ACC112 (cell line): ENCODE measurements at regions not wholly inside any gene's neighbourhood (a gene's known extent, or its start where the extent isn't known, plus 50 kb on each side); places are given as distances from the start of the nearest gene placed in this dataset.
"Not testable (repeated sequence)": the region's sequence is repeated elsewhere in the genome, so short reads cannot be mapped to it uniquely, and the experiment has no call there.

Experiments used
- H2AFZ ChIP-seq: fragments of 200-600 bp; sonication (generic); one replicate; pipeline ENCODE4 v1.6.0; 2017; ENCODE audit warnings: antibody characterized with exemption, low read length; ENCODE audit not compliant: unreplicated experiment
- H3K27ac ChIP-seq: fragments of 200-600 bp; sonication (generic); 2 replicates; pipeline ENCODE4 v1.5.1; 2014; ENCODE audit warnings: low read depth, mild to moderate bottlenecking, antibody characterized with exemption, low read length, moderate library complexity
- H3K27me3 ChIP-seq: fragments of 200-600 bp; sonication (generic); 2 replicates; pipeline ENCODE4 v1.6.1; 2014; ENCODE audit warnings: mild to moderate bottlenecking, antibody characterized with exemption, low read length, moderate library complexity, mixed read lengths; ENCODE audit not compliant: insufficient read depth
- H3K36me3 ChIP-seq: fragments of 200-600 bp; sonication (generic); 2 replicates; pipeline ENCODE4 v1.6.1; 2016; ENCODE audit warnings: mild to moderate bottlenecking, antibody characterized with exemption, low read length, moderate library complexity, mixed read lengths; ENCODE audit not compliant: insufficient read depth
- H3K4me1 ChIP-seq: fragments of 200-600 bp; sonication (generic); one replicate; pipeline ENCODE4 v1.6.1; 2016; ENCODE audit warnings: low read length, mixed read lengths; ENCODE audit not compliant: insufficient read depth, unreplicated experiment, control insufficient read depth
- H3K4me3 ChIP-seq: fragments of 200-600 bp; sonication (generic); 2 replicates; pipeline ENCODE4 v1.5.1; 2014; ENCODE audit warnings: mild to moderate bottlenecking, low read depth, low read length
- H3K79me2 ChIP-seq: fragments of 200-600 bp; sonication (generic); one replicate; pipeline ENCODE4 v1.6.0; 2016; ENCODE audit warnings: low read length; ENCODE audit not compliant: control insufficient read depth, unreplicated experiment, insufficient read depth

- H2AFZ ChIP-seq, H3K4me3 ChIP-seq, H3K36me3 ChIP-seq, H3K27me3 ChIP-seq, H3K4me1 ChIP-seq, H3K79me2 ChIP-seq, H3K27ac ChIP-seq: not testable (repeated sequence)
Measured at GRCh38 chr18:23329671-23330070, 123.4 kb upstream of the RIOK3 start.

- H2AFZ ChIP-seq = no peak overlapping the region
Measured at GRCh38 chr18:23330423-23330822, 122.7 kb upstream of the RIOK3 start.

DNA sequence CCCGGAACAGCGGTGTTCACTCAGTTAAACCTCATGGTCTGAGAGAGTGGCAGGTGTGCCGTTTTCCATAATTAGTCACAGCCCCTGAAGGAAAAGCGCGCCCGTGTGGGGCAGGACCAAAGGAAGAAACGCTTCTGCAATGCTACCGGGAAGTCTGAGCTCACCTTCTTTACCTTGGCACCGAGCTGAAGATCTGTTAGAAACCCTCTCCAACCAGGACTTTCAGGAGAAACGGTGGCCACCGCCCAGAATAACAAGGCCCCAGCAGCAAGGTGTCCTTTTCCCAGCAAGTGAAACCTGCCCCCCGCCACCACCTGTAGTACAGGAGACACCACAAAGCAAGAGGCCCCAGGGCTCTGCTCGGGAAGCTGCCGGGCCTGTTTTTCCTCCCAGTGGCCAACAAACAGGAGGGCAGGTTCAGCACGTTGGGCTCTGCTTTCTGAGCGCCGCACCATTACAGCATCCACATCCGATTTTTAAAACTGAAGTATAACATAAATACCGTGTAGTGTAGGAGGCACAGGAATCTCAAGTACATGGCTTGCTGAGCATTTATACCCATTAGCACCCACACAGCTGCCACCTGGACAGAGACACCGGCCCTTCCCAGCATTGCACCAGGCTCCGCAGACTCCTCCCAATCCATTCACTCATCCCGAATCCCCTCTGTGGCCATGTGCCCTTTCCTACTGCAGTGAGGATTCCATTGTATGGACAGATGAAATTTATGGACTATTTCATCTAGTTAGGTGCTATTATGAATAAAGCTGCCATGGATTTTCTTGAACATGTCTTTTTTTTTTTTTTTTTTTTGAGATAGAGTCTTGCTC lies 121.8 kb upstream of the RIOK3 start:
- Histone ChIP-seq H3K27ac (no peak overlapping the region), H3K27me3 (no peaks in the 10 kb centered on the region), H2AFZ (no peak overlapping the region)

More at GRCh38 chr18:23330423-23330822, 122.7 kb upstream of the RIOK3 start:
- Histone ChIP-seq H3K79me2 (no peaks in the 10 kb centered on the region), H3K36me3 (no peaks in the 10 kb centered on the region), H3K4me3 (no peak overlapping the region), H3K4me1 (no peaks in the 10 kb centered on the region), H3K27me3 (no peaks in the 10 kb centered on the region), H3K27ac (no peak overlapping the region)

DNA sequence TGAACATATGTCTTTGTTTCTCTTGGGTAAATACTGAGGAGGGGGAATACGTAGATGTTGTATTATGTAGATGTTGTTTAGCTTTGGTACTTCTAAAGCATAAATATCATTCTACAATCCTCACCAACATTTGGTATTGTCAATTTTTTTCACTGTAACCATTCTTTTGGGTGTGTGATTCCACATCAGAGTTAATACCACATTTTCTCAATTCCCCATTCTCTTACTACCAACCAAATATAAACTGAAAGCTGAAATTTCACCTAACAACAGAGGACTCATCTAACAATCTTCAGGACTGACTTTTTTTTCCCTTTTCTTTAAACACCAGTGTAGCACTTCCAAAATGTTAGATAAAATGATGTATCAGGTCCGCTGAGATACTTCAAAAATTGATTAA lies 120.7 kb upstream of the RIOK3 start:
- Histone ChIP-seq H3K27ac (no peak overlapping the region), H3K36me3 (no peaks in the 10 kb centered on the region), H3K79me2 (no peaks in the 10 kb centered on the region), H3K4me1 (no peaks in the 10 kb centered on the region), H3K27me3 (no peaks in the 10 kb centered on the region), H3K4me3 (no peak overlapping the region), H2AFZ (no peak overlapping the region)

More for the DNA sequence above, 121.8 kb upstream of the RIOK3 start:
- Histone ChIP-seq H3K4me3 (no peak overlapping the region), H3K36me3 (no peaks in the 10 kb centered on the region), H3K4me1 (no peaks in the 10 kb centered on the region), H3K79me2 (no peaks in the 10 kb centered on the region)

- Histone ChIP-seq H3K4me3 (no peak overlapping the region), H3K27ac (no peak overlapping the region), H3K36me3 (no peaks in the 10 kb centered on the region), H3K79me2 (no peaks in the 10 kb centered on the region), H2AFZ (no peak overlapping the region), H3K4me1 (no peaks in the 10 kb centered on the region), H3K27me3 (no peaks in the 10 kb centered on the region)
Measured at GRCh38 chr18:23333827-23334226, 119.3 kb upstream of the RIOK3 start.

DNA sequence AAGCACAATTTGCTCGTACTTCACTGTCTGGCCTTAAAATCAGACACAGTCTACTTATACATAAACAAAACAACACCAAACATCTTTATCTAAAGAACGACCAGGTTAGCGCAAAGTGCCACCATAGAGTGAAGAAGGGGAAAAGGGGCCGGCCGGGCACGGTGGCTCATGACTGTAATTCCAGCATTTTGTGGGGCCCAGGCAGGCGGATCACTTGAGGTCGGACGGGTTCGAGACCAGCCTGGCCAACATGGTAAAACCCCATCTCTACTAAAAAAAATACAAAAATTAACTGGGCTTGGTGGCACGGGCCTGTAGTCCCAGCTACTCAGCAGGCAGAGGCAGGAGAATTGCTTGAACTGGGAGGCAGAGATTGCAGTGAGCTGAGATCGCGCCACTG lies 118.5 kb upstream of the RIOK3 start:
- H3K4me3 ChIP-seq = no peak overlapping the region

DNA sequence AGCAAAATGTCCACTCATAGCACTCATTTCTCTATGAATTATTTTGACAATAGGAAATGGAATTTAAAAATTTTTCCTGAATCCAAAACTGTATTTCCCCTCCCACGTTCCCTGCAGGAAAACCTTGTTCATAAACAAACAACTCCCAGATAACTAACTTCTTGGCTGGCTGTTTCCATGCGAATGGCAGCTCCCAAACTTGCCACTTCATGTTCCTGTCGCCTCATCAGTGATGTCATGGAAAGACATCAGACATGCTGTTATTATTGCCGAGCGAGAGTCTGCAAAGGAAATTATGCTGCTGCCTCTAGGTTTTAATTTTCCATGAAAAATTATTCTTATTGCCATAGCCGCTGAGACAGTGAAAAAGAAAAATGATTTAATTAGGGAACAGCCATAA lies 117.0 kb upstream of the RIOK3 start:
- Histone ChIP-seq H3K4me3 (no peak overlapping the region), H3K27ac (no peak overlapping the region), H2AFZ (no peak overlapping the region), H3K36me3 (no peaks in the 10 kb centered on the region), H3K4me1 (no peaks in the 10 kb centered on the region), H3K79me2 (no peaks in the 10 kb centered on the region), H3K27me3 (no peaks in the 10 kb centered on the region)

More for the DNA sequence above, 118.5 kb upstream of the RIOK3 start:
- Histone ChIP-seq H2AFZ (no peak overlapping the region), H3K27me3 (no peaks in the 10 kb centered on the region), H3K27ac (no peak overlapping the region), H3K79me2 (no peaks in the 10 kb centered on the region), H3K36me3 (no peaks in the 10 kb centered on the region), H3K4me1 (no peaks in the 10 kb centered on the region)

DNA sequence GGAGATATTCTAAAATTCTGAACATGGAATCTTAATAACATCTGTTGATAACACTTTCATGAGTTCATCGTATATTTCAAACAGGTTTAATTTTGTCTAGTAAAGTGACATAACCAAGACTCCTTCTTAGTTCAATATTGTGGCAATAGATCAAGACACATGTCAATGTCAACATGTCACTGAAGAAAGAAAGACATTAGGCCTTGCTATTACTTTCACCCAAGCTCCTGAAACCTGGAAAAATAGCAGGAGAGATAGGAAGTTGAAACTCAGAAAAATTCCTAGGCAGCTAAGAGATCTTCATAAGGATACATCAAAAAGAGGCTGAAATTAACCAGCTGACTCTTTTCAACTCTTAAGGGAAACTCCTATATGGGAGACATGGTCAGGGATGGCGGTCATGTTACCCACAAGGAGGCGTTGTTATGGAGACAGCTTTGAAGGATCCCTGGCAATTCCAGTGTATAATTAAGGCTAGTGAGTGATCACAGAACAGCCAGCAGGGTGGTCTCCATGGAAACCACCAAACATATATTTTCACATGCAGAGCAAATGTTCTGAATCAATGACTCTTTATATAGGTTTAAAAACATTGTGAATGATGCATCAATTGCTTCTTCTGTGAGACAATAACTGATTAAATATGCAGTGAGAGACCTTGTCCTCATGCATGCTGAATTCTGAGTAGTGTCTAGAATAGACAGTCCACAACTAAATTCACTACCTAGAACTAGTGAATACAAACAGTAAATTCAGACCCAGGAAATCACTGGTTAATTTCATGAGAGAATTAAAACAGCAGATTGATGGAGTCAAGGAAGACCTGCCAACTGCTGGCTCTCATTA lies 115.3 kb upstream of the RIOK3 start:
- H3K4me3 ChIP-seq = no peak overlapping the region
- no peaks in the 10 kb centered on the region for H3K36me3 ChIP-seq
- H3K4me1 ChIP-seq = no peaks in the 10 kb centered on the region
- H2AFZ ChIP-seq = no peak overlapping the region
- H3K27me3 ChIP-seq = no peaks in the 10 kb centered on the region
- H3K27ac ChIP-seq = no peak overlapping the region
- no peaks in the 10 kb centered on the region for H3K79me2 ChIP-seq

- H3K36me3 ChIP-seq = no peaks in the 10 kb centered on the region
- no peaks in the 10 kb centered on the region for H3K79me2 ChIP-seq
- no peaks in the 10 kb centered on the region for H3K27me3 ChIP-seq
Measured at GRCh38 chr18:23340661-23341060, 112.4 kb upstream of the RIOK3 start.

DNA sequence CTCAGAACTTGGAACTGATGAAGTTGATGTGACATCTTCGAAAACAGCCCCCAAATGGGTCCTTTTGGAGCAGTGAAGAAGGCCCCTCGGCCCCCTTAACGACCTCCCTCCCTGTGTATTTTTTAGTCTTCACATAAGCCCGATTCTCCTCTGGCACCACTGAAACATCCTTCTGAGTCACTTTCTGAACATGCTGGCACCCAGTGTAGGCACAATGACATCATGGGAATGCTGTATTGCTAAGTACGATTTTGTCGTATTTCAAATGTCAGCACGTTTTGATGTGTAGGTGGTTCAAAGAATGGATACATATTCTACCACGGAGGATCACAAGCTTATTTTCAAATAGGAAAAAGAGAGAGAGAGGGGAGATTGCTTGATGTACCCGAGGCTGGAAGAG lies 111.7 kb upstream of the RIOK3 start:
- no peaks in the 10 kb centered on the region for H3K36me3 ChIP-seq
- H3K4me1 ChIP-seq = no peaks in the 10 kb centered on the region
- no peaks in the 10 kb centered on the region for H3K27me3 ChIP-seq
- H3K4me3 ChIP-seq = no peak overlapping the region
- H3K79me2 ChIP-seq = no peaks in the 10 kb centered on the region
- no peak overlapping the region for H2AFZ ChIP-seq
- H3K27ac ChIP-seq = no peak overlapping the region

More at GRCh38 chr18:23340661-23341060, 112.4 kb upstream of the RIOK3 start:
- Histone ChIP-seq H2AFZ (no peak overlapping the region), H3K4me3 (no peak overlapping the region), H3K27ac (no peak overlapping the region), H3K4me1 (no peaks in the 10 kb centered on the region)
